Transverse colon (tissue), 4 donors: ENCODE measurements at regions not wholly inside any gene's neighbourhood (a gene's known extent, or its start where the extent isn't known, plus 50 kb on each side); places are given as distances from the start of the nearest gene placed in this dataset.

Experiments
- EP300 ChIP-seq: sonication (generic); formaldehyde crosslinking; IDR thresholded peaks from one replicate; pipeline ENCODE4 v1.6.1; 2017; ENCODE audit warnings: antibody characterized with exemption, low read depth
- POLR2A ChIP-seq: fragments of 450-650 bp; IDR thresholded peaks from one replicate; pipeline ENCODE4 v1.6.1; 2016; ENCODE audit warnings: antibody characterized with exemption, mild to moderate bottlenecking, moderate library complexity
- POLR2AphosphoS5 ChIP-seq, 3 donors: sonication (generic); formaldehyde crosslinking; IDR thresholded peaks; one replicate each; pipeline ENCODE4 v1.6.1; 2016; ENCODE audit warnings: antibody characterized with exemption in 3 of 3
- TF ChIP-seq, protein P1 (sequence below), 5 experiments: fragments of 200-600 bp in 3 of 5; fragments of 450-650 bp in 2 of 5; sonication (generic) in 3 of 5; IDR thresholded peaks; 1 replicate in 2 of 5; 2 replicates in 3 of 5; pipeline ENCODE4 v1.5.1; 2016 to 2017; ENCODE audit warnings: antibody characterized with exemption in 5 of 5, inconsistent platforms in 3 of 5, mild to moderate bottlenecking in 2 of 5, moderate library complexity in 1 of 5

DNA sequence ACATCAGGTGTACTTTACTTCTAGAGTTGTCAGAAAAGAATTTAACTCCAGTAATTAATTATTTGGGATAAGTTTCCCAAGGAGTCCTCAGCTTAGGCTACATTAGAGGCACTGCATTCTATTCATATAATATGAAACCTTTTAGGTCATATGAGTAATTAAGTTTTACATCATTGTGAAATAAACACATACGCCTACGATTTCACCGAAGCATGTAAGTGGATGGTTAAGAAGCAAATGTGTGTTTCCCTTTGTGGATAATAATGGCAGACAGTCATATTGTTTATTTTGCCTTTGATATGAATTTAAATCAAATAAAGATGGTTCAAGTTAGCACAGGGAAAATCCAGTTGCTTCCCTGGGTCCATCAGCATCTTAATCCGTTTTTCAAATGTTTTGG lies 535.9 kb upstream of the ATP11B start:
- TF ChIP-seq, protein P1, sequence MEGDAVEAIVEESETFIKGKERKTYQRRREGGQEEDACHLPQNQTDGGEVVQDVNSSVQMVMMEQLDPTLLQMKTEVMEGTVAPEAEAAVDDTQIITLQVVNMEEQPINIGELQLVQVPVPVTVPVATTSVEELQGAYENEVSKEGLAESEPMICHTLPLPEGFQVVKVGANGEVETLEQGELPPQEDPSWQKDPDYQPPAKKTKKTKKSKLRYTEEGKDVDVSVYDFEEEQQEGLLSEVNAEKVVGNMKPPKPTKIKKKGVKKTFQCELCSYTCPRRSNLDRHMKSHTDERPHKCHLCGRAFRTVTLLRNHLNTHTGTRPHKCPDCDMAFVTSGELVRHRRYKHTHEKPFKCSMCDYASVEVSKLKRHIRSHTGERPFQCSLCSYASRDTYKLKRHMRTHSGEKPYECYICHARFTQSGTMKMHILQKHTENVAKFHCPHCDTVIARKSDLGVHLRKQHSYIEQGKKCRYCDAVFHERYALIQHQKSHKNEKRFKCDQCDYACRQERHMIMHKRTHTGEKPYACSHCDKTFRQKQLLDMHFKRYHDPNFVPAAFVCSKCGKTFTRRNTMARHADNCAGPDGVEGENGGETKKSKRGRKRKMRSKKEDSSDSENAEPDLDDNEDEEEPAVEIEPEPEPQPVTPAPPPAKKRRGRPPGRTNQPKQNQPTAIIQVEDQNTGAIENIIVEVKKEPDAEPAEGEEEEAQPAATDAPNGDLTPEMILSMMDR (IDR thresholded peaks at IDR 0.05) = no peak
- no peak for TF ChIP-seq EP300
- no peak for TF ChIP-seq POLR2A
- TF ChIP-seq POLR2AphosphoS5 (IDR thresholded peaks at IDR 0.05) = no peak
